ENCODE measurements at regions not wholly inside any gene's neighbourhood (a gene's known extent, or its start where the extent isn't known, plus 50 kb on each side); places are given as distances from the start of the nearest gene placed in this dataset.

- DNase-seq (ENCODE audit: low spot score), result peak; percentile 78
Observed at GRCh38 chr16:55944377-55944802, 69.2 kb upstream of the CES5A start.

- DNase-seq (ENCODE audit: low spot score), result no peak
Observed at GRCh38 chr16:55943267-55943666, 68.1 kb upstream of the CES5A start.

- no peak for DNase-seq (ENCODE audit: low spot score)
Observed at GRCh38 chr16:55942821-55943220, 67.6 kb upstream of the CES5A start.

DNA sequence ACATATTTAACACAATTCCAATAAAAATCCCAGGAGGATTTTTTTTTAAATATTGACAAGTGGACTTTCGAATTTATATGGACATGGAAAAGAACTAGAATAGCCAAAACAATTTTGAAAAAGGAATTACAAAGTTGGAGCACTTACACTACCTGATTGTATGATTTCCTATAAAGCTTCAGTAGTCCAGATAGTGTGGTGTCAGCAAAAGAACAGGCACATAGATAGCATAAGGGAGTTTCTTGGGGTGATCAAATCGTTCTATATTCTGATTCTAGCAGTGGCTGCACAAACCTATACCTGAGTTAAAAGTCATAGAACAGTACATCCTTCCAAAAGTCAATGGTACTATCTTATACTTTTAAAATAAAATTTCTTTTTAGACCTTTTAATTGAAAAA lies 66.4 kb upstream of the CES5A start:
- no peak for DNase-seq (ENCODE audit: low spot score)

GRCh38 chr16:55938126-55938525 lies 63.0 kb upstream of the CES5A start:
- DNase-seq (ENCODE audit: low spot score), result no peak

- DNase-seq (ENCODE audit: low spot score), result no peak
Observed at GRCh38 chr16:55933038-55933437, 57.9 kb upstream of the CES5A start.

GRCh38 chr16:55930036-55930435 lies 54.9 kb upstream of the CES5A start:
- DNase-seq (ENCODE audit: low spot score), result no peak

GRCh38 chr16:55929181-55929580 lies 54.0 kb upstream of the CES5A start:
- no peak for DNase-seq (ENCODE audit: low spot score)

DNA sequence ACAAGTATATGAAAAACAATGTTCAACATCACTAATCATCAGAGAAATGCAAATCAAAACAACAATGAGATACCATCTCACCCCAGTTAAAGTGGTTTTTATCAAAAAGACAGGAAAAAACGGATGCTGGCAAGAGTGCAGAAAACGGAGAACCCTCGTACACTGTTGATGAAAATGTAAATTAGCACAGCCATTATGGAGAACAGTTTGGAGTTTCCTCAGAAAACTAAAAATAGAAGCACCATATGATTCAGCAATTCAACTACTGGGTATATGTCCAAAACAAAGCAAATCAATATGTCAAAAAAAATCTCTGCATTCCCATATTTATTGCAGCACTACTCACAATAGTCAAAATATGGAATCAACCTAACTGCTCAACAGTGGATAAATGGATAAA lies 50.1 kb upstream of the CES5A start:
- no peak for DNase-seq (ENCODE audit: low spot score)
